H9 (cell line): ENCODE measurements at regions not wholly inside any gene's neighbourhood (a gene's known extent, or its start where the extent isn't known, plus 50 kb on each side); places are given as distances from the start of the nearest gene placed in this dataset.

Experiments
- DNase-seq: peaks from one replicate; pipeline ENCODE4 v3.0.0-alpha.2; 2017
- H2AFZ ChIP-seq: one replicate; pipeline ENCODE4 v1.6.1; 2013; ENCODE audit warnings: mild to moderate bottlenecking, low read length, control low read depth, moderate library complexity
- H2AK5ac ChIP-seq: 2 replicates; pipeline ENCODE4 v1.6.1; 2013; ENCODE audit warnings: low read length, control low read depth, mixed read lengths; ENCODE audit not compliant: insufficient read length
- H2BK120ac ChIP-seq: one replicate; pipeline ENCODE4 v1.6.1; 2013; ENCODE audit warnings: low read depth, mild to moderate bottlenecking, low read length, control low read depth, inconsistent platforms; ENCODE audit not compliant: poor library complexity, severe bottlenecking
- H2BK12ac ChIP-seq: 2 replicates; pipeline ENCODE4 v1.6.1; 2013; ENCODE audit warnings: low read length, control low read depth, mixed read lengths, low read depth; ENCODE audit not compliant: insufficient read length
- H2BK15ac ChIP-seq: 2 replicates; pipeline ENCODE4 v1.6.1; 2013; ENCODE audit warnings: low read depth, low read length, control low read depth
- H2BK20ac ChIP-seq: one replicate; pipeline ENCODE4 v1.6.1; 2013; ENCODE audit warnings: low read depth, mild to moderate bottlenecking, low read length, control low read depth, inconsistent platforms; ENCODE audit not compliant: poor library complexity, severe bottlenecking
- H2BK5ac ChIP-seq: 2 replicates; pipeline ENCODE4 v1.6.1; 2013; ENCODE audit warnings: low read length, control low read depth, mixed read lengths; ENCODE audit not compliant: insufficient read length
- H3K14ac ChIP-seq: 2 replicates; pipeline ENCODE4 v1.6.1; 2013; ENCODE audit warnings: low read length, control low read depth; ENCODE audit not compliant: insufficient read depth
- H3K18ac ChIP-seq: 2 replicates; pipeline ENCODE4 v1.6.1; 2013; ENCODE audit warnings: low read depth, mild to moderate bottlenecking, mixed read lengths, low read length, control low read depth; ENCODE audit not compliant: insufficient read length
- H3K23ac ChIP-seq: 2 replicates; pipeline ENCODE4 v1.6.1; 2013; ENCODE audit warnings: low read length, control low read depth, mixed read lengths, low read depth; ENCODE audit not compliant: insufficient read length
- H3K23me2 ChIP-seq: 2 replicates; pipeline ENCODE4 v1.6.1; 2013; ENCODE audit warnings: low read depth, mild to moderate bottlenecking, mixed read lengths, low read length, control low read depth; ENCODE audit not compliant: insufficient read length, poor library complexity, severe bottlenecking
- H3K27ac ChIP-seq: 2 replicates; pipeline ENCODE4 v1.5.1; 2013; ENCODE audit warnings: low read length, control low read depth, mixed read lengths, low read depth; ENCODE audit not compliant: insufficient read length
- H3K27me3 ChIP-seq: 2 replicates; pipeline ENCODE4 v1.6.1; 2013; ENCODE audit warnings: low read length, control low read depth, inconsistent platforms; ENCODE audit not compliant: insufficient read depth
- H3K4ac ChIP-seq: 2 replicates; pipeline ENCODE4 v1.6.1; 2013; ENCODE audit warnings: low read depth, mild to moderate bottlenecking, control low read depth, inconsistent platforms, low read length, moderate library complexity
- H3K4me1 ChIP-seq: 2 replicates; pipeline ENCODE4 v1.6.1; 2013; ENCODE audit warnings: low read length, control low read depth, inconsistent platforms; ENCODE audit not compliant: insufficient read depth
- H3K4me2 ChIP-seq: 2 replicates; pipeline ENCODE4 v1.6.1; 2013; ENCODE audit warnings: low read length, control low read depth, mixed read lengths; ENCODE audit not compliant: insufficient read length, insufficient read depth
- H3K56ac ChIP-seq: 2 replicates; pipeline ENCODE4 v1.6.1; 2013; ENCODE audit warnings: low read depth, mild to moderate bottlenecking, mixed read lengths, low read length, control low read depth; ENCODE audit not compliant: insufficient read length
- H3K79me1 ChIP-seq: 2 replicates; pipeline ENCODE4 v1.6.1; 2013; ENCODE audit warnings: low read depth, mild to moderate bottlenecking, moderate library complexity, low read length, control low read depth, inconsistent platforms; ENCODE audit not compliant: insufficient read depth, poor library complexity, severe bottlenecking
- H3K79me2 ChIP-seq: 2 replicates; pipeline ENCODE4 v1.6.1; 2013; ENCODE audit warnings: low read length, control low read depth, inconsistent platforms; ENCODE audit not compliant: insufficient read depth
- H3K9ac ChIP-seq: 2 replicates; pipeline ENCODE4 v1.6.1; 2013; ENCODE audit warnings: low read length, control low read depth, mixed read lengths; ENCODE audit not compliant: insufficient read length; ENCODE audit errors: extremely low read depth
- H3K9me3 ChIP-seq: one replicate; pipeline ENCODE4 v1.6.1; 2013; ENCODE audit warnings: low read depth, low read length, inconsistent platforms; ENCODE audit not compliant: control insufficient read depth
- H3T11ph ChIP-seq: one replicate; pipeline ENCODE4 v1.6.1; 2013; ENCODE audit warnings: mild to moderate bottlenecking, low read length, control low read depth, inconsistent platforms
- H4K20me1 ChIP-seq: one replicate; pipeline ENCODE4 v1.6.1; 2013; ENCODE audit not compliant: control insufficient read depth, insufficient read length, insufficient read depth
- H4K5ac ChIP-seq: 2 replicates; pipeline ENCODE4 v1.6.1; 2013; ENCODE audit warnings: low read depth, mild to moderate bottlenecking, mixed read lengths, low read length, control low read depth; ENCODE audit not compliant: insufficient read length
- H4K8ac ChIP-seq: replicated peaks from 2 replicates; pipeline ENCODE4 v1.6.1; 2013; ENCODE audit warnings: low read length, control low read depth, mixed read lengths, low read depth; ENCODE audit not compliant: insufficient read length
- H4K91ac ChIP-seq: 2 replicates; pipeline ENCODE4 v1.6.1; 2013; ENCODE audit warnings: low read depth, mild to moderate bottlenecking, moderate library complexity, mixed read lengths, low read length, control low read depth; ENCODE audit not compliant: insufficient read length
- H3K27ac Mint-ChIP-seq, 3 experiments: 2 replicates in 2 of 3; 3 replicates in 1 of 3; pipeline ENCODE4 v1.8.0; 2020 to 2021; ENCODE audit warnings: mixed read lengths in 3 of 3, mild to moderate bottlenecking in 1 of 3, moderate library complexity in 1 of 3
- H3K27me3 Mint-ChIP-seq: 2 replicates; pipeline ENCODE4 v1.8.0; 2021; ENCODE audit warnings: low read depth, mild to moderate bottlenecking, moderate library complexity, mixed read lengths
- H3K36me3 Mint-ChIP-seq, 3 experiments: 2 replicates in 2 of 3; 3 replicates in 1 of 3; pipeline ENCODE4 v1.8.0; 2020 to 2021; ENCODE audit warnings: low read depth in 3 of 3, mixed read lengths in 3 of 3; ENCODE audit not compliant: insufficient read depth in 1 of 3
- H3K4me1 Mint-ChIP-seq, 2 experiments: 2 replicates each; pipeline ENCODE4 v1.8.0; 2020; ENCODE audit warnings: mixed read lengths in 2 of 2
- H3K4me3 Mint-ChIP-seq, 2 experiments: 2 replicates in 1 of 2; 3 replicates in 1 of 2; pipeline ENCODE4 v1.8.0; 2020 to 2021; ENCODE audit warnings: mild to moderate bottlenecking in 2 of 2, mixed read lengths in 2 of 2, moderate library complexity in 1 of 2
- H3K9me3 Mint-ChIP-seq, 2 experiments: 2 replicates in 1 of 2; 3 replicates in 1 of 2; pipeline ENCODE4 v1.8.0; 2020; ENCODE audit warnings: mild to moderate bottlenecking in 2 of 2, mixed read lengths in 2 of 2, moderate library complexity in 1 of 2
- CTCF ChIP-seq: fragments of 200-600 bp; sonication (generic); conservative IDR thresholded peaks from 3 replicates; pipeline ENCODE4 v1.8.0; 2021; ENCODE audit warnings: antibody characterized with exemption, mild to moderate bottlenecking
- WGBS: extraction: QIAGEN DNeasy Blood & Tissue Kit; methylation state at CpG from one replicate; pipeline ENCODE4 v1.1.7; 2013; ENCODE audit warnings: missing lambda C conversion rate, low lambda C conversion rate, mixed read lengths; ENCODE audit not compliant: insufficient read length; ENCODE audit errors: extremely low coverage; 5-methylcytosine and 5-hydroxymethylcytosine counted together

GRCh38 chr13:24995225-24995804 lies 100.6 kb upstream of the PABPC3 start:
- no peak overlapping the region; a peak in 1 of 5 replicates for H3K4me3 Mint-ChIP-seq
- no CpG with 5 or more reads among the region's 6 CpGs for WGBS
- H2BK120ac ChIP-seq = no peak overlapping the region

More at GRCh38 chr13:24995225-24995804, 100.6 kb upstream of the PABPC3 start:
- Histone ChIP-seq H4K91ac (no peak overlapping the region), H3K27me3 (no peaks in the 10 kb centered on the region), H3K4me2 (no peak overlapping the region), H3K4me1 (peaks cover 2% of the 10 kb centered on the region; the same call in 1 of the 2 replicates), H2AK5ac (no peak overlapping the region), H2BK15ac (no peak overlapping the region), H3K79me1 (no peaks in the 10 kb centered on the region), H3K9ac (no peak overlapping the region), H4K5ac (no peak overlapping the region), H3K23ac (no peak overlapping the region), H2BK5ac (no peak overlapping the region), H3K23me2 (no peaks in the 10 kb centered on the region), H3K56ac (no peak overlapping the region), H4K20me1 (no peaks in the 10 kb centered on the region), H3K79me2 (no peaks in the 10 kb centered on the region), H3K9me3 (no peaks in the 10 kb centered on the region), H3K27ac (no peak overlapping the region), H4K8ac (no peak overlapping the region), H2AFZ (no peak overlapping the region), H2BK20ac (no peak overlapping the region), H3K14ac (no peak overlapping the region), H3K4ac (no peak overlapping the region), H3K18ac (no peak overlapping the region), H2BK12ac (no peak overlapping the region), H3T11ph (no peak overlapping the region)
- H3K9me3 Mint-ChIP-seq = no peaks in the 10 kb centered on the region
- H3K27me3 Mint-ChIP-seq = peaks cover 3% of the 10 kb centered on the region
- TF ChIP-seq CTCF = peak; percentile 93
- DNase-seq = peak; percentile 78
- peaks cover 0 to 9% of the 10 kb centered on the region in 2 experiments; a peak in 3 of 4 replicates for H3K4me1 Mint-ChIP-seq
- H3K36me3 Mint-ChIP-seq = no peaks in the 10 kb centered on the region
- no peak overlapping the region for H3K27ac Mint-ChIP-seq
